Dermis blood vessel endothelial cell (primary cell): ENCODE measurements at regions not wholly inside any gene's neighbourhood (a gene's known extent, or its start where the extent isn't known, plus 50 kb on each side); places are given as distances from the start of the nearest gene placed in this dataset.

ENCODE experiments used
- DNase-seq: peaks from one replicate; pipeline ENCODE4 v3.0.0; 2010

DNA sequence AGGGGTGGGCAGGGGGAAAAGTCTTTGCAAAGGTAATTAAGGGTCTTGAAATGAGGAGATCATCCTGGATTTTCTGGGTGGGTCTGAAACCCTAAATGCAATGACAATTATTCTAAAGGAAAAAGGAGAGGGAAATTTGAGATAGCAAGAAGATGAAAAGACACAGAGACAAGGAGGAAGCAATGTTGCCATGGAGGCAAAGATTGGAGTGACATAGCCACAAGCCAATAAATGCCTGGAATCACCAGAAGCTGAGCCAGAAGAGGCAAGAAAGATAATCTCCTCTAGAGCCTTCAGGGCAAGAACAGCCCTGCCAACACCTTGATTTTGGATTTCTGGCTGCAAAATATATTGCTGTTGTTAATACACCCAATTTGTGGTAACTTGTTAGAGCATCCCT is 1246.3 kb upstream of the PIK3C3 start:
- no peak for DNase-seq

DNA sequence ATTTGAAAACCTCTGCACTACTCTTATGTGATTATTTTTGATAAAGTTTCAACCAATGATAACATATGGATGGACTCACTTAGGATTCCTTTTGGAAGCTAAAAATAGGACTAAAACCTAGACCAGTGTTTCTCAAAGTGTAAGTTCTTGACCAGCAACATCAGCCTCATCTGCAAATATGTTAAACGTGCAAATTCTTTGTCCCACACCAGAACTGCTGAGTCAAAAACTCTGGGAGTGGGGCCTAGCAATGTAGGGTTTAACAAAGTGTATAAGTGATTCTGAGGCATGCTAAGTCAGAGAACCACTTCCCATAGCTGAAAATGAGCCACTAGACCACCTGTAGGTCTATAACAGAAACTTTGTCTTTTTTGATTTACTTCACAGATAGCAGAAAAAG is 1247.2 kb upstream of the PIK3C3 start:
- DNase-seq = no peak

DNA sequence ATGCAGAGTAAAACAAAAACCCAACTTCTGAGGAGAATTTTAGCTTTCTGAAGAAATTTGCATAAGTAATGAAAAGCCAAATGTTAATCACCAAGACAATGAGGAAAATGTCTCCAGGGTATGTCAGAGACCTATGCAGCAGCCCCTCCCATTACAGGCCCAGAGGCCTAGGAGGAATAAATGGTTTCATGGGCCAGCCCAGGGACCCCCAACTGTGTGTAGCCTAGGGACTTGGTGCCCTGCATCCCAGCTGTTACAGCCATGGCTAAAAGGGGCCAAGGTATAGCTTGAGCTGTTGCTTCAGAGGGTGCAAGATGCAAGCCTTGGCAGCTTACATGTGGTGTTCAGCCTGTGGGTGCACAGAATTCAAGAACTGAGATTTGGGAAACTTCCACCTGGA is 1256.9 kb upstream of the PIK3C3 start:
- DNase-seq = no peak

DNA sequence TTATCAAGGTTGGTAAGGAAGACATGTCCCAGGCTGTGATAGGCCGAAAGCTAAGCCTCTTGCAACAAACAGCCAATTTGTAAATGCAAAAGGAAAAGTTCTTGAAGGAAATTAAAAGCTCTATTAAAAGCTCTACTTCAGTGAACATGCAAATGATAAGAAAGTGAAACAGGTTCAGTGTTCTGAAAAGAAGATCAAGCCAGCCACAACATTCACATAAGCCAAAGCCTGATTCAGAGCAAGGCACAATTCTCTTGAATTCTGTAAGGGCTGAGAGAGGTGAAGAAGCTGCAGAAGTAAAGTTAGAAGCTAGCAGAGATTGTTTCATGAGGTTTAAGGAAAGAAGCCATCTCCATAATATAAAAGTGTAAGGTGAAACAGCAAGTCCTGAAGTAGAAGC is 1259.5 kb upstream of the PIK3C3 start:
- DNase-seq = no peak

DNA sequence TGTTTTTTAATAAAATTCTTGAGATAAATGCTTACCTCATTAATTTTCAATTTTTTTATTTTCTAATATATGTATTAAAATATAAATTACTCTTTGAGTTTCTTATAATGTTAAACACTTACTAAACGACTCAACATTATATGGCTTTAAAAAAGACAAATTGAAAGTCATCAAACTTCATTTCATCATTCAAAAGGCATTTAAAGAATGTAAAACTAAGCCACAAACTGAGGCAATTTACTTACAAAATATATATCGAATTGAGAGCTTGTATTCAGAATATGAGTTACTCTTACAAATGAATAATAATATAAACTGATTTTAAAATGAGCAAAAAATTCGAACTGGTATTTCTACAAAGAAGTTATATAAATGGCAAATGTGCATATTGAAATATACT is 1262.2 kb upstream of the PIK3C3 start:
- no peak for DNase-seq

DNA sequence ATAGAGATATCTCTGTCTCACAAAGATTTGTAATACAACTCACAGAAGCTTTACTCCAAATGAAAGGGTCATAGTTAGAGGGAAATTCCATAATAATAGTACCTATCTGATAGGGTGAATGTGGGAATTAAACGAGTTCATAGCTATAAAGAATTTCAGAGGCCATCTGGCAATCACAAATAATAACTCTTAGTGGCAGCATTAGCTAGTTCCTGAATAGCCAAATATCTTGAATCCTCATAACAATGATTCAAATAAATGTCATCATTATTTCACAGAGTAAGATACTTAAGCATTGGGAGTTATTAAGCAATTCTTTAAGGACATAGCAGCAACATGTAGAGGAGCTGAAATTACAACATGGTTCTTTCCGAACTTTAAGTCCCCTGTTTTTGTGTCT is 1265.0 kb upstream of the PIK3C3 start:
- no peak for DNase-seq

DNA sequence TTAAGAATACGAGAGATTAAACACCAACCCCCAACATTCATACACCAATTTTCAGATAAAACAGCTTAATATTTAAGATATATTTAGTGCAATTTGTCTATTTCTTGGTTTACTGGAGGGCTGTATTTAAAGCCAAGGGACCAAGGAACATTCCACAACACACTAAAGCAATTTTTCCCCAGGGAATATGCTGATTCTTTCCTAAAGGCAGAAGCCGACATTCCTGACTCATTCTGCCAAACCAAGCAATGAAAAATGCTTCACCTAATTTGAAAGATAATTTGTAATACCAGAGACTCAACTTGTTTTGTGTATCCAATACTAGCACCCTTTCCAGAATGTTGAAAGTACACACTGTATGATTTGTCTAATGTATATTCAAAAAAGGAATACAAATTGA is 1267.6 kb upstream of the PIK3C3 start:
- no peak for DNase-seq

DNA sequence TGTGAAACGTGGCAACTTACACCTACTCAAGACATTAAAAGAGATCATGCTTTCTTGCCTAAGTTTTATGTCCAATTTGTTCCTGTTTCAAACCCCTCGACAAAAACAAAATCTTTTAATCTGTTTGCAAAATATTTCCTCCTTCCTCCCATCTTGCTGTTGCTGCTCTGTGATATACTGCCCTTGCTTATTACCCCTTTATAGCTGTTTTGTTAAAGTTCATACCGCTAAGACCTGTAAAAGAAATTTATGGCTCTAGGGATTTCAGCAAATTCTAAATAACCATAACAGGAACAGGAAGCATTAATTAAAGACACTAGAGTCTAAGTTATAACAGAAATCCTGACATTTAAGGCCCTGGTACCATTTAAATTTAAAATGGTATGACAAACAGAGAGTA is 1268.2 kb upstream of the PIK3C3 start:
- DNase-seq = no peak

DNA sequence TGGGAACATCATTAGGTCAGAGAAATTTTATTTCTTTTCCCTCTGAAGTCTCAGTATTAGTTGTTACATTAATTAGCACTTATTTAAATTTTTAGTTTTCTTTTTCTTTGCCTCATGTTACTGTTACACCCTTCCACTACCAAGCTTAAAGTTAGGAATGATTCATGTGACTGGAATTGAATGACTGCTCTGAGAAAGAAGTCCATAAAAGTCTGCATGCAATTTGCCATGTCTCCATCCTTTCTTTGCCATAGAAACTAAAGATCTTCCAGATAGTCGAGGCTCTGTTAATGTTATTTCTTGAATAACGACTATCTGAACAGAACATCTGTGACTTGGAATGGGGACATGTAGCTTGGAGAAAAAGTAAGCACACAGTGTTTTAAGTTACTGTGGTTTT is 1269.8 kb upstream of the PIK3C3 start:
- DNase-seq = no peak

DNA sequence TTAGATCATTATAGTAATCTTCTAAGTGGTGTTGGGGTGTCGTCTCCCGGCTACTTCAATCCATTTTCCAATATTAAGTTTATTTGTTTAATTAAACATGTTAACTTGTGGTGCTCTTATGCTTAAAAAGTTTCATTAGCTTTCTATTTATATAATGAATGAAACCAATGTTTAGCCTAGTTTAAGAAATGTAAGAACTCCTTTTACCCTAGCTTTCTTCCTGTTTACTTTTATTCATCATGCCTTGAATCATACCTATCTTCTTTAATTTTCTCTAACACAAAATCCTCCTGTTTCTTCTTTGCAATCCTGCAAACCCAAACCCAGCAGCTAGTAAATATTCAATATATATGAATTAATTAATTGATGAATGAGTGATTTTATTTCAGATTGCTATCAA is 1276.7 kb upstream of the PIK3C3 start:
- DNase-seq = no peak

DNA sequence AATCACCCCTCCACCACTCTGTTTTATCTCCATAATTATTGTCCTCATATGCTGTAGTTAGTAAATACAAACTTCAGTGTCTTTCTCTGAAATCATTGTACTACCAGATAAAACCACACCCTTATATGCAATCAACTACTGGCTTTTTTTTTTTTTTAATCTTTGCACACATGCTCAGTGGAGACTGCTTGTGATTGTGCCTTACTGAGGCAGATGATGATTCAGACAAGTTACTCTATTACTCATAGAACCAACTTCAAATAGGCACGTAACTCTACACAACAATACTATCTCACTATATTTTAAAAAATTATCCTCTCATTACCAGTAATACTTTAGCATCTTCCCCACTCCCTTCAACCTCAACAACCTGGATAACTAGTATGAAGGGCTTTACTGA is 1278.4 kb upstream of the PIK3C3 start:
- no peak for DNase-seq

DNA sequence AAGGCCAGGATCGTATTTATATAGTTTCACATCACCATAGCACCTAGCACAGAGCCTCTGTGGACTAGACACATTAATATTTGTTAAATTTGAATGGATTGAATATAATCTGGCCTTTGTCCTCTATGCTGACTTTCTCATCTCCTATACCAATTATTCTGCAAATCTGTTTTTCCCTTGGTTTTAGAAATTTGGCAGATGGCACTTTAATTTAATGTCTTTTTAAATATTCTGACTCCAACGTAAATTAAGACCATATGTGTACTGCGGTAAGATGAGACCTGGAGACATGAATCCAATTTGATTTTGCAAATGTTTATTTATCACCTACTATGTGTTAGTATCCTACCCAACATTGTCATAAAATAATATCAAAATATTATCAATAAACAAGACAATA is 1281.9 kb upstream of the PIK3C3 start:
- DNase-seq = no peak

DNA sequence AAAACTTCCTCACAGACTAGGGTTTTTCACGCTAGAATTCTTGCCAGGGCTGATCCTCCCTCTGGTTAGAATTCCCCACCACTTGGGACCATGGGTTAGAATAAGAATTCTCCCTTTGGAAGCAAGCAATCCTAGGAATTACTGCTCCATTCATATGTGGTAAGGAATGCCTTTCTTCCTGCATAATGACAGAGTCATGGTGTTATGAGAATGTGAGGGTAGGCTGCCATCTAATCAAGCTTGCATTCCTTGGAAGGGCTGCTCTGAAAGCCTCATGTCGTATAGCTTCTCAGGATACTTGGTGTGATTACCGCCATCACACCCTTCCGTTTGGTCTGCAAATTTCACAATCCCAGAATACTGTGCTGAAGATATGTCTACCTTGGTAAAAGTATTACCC is 1282.4 kb upstream of the PIK3C3 start:
- DNase-seq = no peak

DNA sequence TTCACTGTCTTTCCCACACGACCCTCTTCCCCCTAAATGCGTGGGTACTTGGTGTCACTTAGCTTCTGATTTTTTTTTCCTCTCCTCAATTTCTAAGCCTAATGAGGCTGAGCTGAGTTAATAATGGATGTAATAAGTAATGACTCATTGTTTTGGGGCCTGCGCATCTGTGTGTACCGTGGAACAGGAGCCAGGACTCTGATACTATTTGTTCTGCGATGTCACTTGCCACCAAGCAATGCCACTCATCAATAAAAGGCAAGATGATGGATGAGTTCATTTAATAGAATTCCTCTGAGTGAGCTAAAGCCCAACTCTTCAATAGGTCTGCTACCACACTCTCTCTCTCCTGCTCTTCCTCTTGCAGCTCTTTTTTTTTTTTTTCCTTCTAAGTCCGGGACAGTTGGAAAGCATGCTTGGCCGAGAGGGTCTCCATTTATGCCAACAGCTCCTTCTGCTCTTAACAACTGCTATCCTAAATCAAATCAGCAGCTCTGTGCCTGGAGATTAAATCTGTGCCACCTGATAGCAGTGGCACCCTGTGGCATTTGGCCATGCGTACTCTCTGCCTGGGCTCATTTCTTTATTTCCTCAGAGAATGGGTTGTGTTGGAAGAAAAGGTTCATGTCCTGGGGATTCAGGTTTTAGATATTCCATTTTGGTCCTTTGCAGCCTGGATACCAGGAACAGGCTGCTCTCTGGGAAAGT is 1284.2 kb upstream of the PIK3C3 start:
- no peak for DNase-seq

DNA sequence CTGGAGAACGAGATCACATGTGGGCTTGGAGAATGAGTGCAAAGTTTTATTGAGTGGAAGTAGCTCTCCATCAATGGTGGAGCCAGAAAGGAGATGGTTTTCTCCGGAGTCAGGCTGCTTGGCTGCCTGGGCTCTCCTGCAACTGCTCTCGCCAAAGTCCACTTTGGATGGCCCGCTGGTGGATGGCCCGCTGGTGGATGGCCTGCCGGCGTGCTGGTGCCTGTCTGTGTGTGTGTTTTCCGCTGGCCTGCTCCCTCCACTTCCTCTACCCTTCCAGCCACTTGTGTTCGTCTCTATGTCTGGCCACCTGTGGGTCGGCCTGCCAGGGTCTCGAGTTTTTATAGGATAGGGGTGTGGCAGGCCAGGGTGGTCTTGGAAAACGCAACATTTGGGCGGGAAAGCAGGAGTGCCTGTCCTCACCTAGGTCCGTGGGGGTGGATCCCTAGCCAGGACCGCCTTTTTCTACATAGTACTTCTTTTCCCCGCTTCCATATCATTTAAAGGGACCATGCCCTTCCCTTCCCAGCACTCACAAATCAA is 1292.1 kb upstream of the PIK3C3 start:
- DNase-seq = no peak

DNA sequence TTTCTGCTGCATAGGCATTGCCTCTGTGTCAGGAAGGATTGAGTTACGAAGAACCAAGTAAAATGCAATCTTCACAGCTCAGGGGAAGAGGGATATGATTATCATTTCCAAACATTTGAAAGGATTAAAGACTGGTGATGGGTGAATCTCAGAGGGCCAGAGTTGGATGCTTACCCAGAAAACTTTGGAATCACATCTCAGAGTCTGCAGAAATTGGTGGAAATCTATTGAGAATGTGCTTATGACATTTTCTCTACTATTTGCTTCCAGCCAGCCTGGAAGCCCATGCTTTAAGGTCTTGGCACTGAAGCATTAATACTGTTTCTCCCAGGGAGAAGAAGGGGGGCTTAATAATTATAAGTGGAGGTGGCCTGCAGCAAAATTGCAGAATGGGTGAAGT is 1301.4 kb upstream of the PIK3C3 start:
- no peak for DNase-seq

DNA sequence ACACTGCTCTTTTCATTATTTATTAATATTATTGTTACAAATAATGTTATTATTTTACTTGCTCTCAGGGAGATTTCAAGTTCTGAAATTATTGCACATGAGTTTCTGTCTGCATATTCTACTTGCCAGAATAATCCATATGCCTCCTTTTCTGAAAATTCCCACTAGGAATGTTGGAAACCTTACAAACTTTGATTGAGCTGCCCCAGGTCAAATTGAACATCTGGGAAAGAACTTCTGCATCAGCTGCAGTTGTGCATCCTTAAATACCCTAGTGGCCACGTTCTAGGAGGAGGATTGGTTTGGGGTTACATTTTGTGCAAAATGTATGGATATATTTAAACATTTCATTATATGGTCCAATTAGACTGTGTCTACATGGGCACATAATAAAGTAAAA is 1302.7 kb upstream of the PIK3C3 start:
- DNase-seq = no peak

DNA sequence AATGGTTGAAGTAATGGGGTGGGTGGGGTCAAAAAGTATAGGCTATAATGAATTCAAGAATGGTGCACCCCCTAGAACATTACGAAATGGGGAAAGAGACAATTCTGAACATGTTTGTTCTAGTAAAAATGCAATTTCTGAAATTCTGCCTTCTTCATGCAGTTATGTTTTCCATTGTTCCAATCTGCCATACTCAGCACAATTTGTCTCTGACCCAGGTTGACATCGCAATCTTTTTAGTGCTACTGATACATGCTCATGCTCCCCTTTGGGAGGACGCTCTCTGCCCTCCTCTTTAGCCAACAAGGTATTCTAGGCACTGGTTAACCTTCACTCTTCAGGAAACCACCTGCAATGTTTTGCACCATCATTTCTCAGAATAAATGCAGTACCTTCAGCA is 1303.9 kb upstream of the PIK3C3 start:
- DNase-seq = no peak

DNA sequence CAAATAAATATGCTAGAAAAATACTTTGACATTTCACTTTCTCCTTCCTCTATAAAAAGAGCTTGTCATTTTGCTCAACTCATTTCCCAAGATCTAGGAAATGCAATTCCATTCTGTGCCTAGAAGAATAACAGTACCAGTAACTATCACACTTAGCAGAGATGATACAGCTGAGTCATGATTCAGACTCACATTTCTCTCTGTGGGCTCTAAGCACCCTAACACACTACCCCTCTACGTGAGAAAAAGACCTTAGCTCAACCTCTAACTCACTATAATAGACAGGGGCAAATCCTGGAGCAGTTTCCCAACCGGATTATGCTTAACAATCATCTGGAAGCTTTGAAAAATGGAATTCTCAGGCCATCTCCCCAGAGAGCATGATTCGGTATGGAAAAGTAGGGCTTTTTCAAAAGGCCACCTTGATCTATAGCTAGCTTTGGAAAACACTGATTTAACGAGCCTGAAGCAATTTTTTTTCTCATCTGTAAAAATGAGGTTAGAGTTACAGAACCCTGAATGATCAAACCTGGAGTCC is 1312.3 kb upstream of the PIK3C3 start:
- no peak for DNase-seq

DNA sequence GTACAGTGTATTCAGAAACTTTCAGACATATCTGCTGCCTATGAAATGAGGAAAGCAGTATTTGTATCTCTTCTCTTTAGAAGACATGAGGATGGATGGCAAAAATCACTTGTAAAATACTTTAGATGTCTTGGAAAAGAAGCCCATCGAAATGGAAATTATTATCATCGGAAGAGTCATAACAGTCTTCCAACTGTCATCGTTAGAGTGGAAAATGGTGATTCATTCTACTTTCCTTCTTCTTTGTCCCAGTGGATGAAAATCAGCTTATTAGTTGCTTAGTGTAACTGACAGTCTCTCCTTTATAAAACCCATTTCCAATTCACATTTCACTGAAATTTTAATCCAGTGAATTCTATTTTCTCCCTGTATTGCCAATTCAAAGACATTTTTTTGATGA is 1323.7 kb upstream of the PIK3C3 start:
- DNase-seq = no peak

DNA sequence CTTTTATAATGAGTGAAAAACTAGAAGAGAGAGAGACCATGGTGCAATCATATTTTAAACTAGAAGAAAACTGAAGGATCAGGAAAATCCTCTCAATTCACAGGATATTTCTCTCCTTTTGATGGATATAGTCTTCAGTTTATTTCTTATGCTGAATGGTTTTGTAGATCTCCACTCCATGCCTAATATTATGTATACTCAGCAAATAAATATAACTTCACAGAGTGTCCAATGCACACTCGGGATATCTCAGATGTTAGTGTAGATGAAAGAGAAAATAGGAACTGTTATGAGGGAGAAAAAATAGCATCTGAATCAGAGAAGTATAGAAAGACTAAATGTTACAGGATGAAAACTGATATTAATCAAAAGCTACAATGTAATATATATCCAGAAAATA is 1324.5 kb upstream of the PIK3C3 start:
- DNase-seq = no peak

DNA sequence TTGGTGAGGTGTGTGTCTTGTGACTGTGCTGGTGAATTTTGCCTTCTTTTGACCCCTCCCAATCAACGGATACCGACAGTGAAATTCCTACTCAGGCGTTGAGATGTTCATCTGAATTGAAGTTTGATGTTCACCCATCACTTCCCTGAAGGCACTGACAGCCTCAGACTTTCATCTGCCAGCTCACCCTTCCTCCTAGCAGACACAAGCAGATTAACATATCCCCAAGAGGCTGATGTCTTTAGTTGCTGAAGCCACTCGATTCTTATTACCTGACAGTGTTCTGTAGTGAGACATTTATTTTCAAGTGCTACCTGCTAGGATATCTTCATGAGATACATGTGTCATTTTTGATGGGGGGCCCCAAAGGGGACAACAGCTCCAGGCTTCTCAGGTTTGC is 1330.1 kb upstream of the PIK3C3 start:
- DNase-seq = no peak

DNA sequence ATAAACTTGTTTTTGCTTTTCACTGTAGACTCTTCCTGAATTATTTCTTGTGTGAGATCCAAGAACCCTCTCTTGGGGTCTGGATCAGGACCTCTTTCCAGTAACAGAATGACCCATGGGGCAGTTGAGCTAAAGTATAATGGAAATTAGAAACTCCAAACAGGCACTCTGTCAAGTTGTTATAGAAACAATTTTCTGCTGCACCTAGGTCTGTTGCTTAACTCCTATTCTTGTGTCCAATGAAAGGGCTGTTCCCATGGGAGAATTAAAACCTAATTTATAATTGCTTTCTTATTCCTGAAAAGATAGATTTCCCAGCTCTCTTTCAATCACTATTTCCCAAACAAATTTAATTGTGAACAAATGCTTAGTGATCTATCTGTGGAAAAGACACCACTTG is 1341.3 kb upstream of the PIK3C3 start:
- no peak for DNase-seq

DNA sequence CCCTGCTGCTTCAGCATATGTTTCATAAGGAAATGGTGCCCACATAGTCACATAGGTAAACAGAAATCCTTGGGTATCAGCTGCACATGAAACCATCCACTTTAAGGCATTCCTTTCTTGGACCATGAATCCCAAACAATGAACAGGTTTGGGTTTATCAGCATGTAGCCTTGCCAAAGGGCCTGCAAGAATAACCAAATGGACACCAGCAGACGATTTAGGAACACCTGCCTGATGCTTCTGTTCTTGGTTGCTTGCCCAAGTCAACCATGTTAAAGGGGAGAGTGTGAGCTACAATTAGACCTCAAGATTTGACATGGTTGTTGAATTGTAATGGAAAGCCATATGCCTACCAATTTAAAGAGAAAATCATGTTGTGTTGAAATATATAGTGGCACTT is 1342.7 kb upstream of the PIK3C3 start:
- DNase-seq = no peak

DNA sequence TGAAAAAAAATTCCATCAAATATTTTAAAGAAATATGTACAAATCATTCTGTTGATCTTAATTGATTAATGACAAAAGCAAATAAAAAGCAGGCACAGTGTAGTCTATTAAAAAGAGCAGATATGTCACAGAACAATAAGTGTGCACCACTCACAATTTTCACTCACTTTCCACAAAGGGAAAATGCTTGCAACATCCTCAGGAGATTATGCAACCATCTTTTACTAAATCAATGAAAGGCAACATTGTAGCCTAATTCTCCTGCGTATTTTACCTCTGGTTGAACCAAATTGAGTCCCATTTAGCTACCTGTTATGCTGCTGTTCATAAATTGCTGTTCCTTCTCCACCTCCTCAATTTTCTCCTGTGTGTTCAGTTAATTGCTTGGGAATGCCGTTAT is 1346.8 kb upstream of the PIK3C3 start:
- no peak for DNase-seq
